ENCODE measurements at regions not wholly inside any gene's neighbourhood (a gene's known extent, or its start where the extent isn't known, plus 50 kb on each side); places are given as distances from the start of the nearest gene placed in this dataset.

GRCh38 chr17:36817483-36818048 lies 119.7 kb upstream of the LHX1 start:
- TF ChIP-seq EZH2phosphoT487 (IDR thresholded peaks at IDR 0.05; ENCODE audit: unreplicated experiment) (no peak), NANOG (IDR thresholded peaks at IDR 0.05; ENCODE audit: borderline replicate concordance) (no peak), CREB1 (CRISPR knock-in tag; IDR thresholded peaks at IDR 0.05; ENCODE audit: low read depth) (no peak), POLR2AphosphoS5 (IDR thresholded peaks at IDR 0.05; ENCODE audit: low read depth) (no peak)
- TF ChIP-seq, protein P1, sequence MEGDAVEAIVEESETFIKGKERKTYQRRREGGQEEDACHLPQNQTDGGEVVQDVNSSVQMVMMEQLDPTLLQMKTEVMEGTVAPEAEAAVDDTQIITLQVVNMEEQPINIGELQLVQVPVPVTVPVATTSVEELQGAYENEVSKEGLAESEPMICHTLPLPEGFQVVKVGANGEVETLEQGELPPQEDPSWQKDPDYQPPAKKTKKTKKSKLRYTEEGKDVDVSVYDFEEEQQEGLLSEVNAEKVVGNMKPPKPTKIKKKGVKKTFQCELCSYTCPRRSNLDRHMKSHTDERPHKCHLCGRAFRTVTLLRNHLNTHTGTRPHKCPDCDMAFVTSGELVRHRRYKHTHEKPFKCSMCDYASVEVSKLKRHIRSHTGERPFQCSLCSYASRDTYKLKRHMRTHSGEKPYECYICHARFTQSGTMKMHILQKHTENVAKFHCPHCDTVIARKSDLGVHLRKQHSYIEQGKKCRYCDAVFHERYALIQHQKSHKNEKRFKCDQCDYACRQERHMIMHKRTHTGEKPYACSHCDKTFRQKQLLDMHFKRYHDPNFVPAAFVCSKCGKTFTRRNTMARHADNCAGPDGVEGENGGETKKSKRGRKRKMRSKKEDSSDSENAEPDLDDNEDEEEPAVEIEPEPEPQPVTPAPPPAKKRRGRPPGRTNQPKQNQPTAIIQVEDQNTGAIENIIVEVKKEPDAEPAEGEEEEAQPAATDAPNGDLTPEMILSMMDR (conservative IDR thresholded peaks at IDR 0.05; ENCODE audit: low read depth in 2 of 2) = no peak
- TF ChIP-seq, protein P2, sequence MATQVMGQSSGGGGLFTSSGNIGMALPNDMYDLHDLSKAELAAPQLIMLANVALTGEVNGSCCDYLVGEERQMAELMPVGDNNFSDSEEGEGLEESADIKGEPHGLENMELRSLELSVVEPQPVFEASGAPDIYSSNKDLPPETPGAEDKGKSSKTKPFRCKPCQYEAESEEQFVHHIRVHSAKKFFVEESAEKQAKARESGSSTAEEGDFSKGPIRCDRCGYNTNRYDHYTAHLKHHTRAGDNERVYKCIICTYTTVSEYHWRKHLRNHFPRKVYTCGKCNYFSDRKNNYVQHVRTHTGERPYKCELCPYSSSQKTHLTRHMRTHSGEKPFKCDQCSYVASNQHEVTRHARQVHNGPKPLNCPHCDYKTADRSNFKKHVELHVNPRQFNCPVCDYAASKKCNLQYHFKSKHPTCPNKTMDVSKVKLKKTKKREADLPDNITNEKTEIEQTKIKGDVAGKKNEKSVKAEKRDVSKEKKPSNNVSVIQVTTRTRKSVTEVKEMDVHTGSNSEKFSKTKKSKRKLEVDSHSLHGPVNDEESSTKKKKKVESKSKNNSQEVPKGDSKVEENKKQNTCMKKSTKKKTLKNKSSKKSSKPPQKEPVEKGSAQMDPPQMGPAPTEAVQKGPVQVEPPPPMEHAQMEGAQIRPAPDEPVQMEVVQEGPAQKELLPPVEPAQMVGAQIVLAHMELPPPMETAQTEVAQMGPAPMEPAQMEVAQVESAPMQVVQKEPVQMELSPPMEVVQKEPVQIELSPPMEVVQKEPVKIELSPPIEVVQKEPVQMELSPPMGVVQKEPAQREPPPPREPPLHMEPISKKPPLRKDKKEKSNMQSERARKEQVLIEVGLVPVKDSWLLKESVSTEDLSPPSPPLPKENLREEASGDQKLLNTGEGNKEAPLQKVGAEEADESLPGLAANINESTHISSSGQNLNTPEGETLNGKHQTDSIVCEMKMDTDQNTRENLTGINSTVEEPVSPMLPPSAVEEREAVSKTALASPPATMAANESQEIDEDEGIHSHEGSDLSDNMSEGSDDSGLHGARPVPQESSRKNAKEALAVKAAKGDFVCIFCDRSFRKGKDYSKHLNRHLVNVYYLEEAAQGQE (IDR thresholded peaks at IDR 0.05; ENCODE audit: unreplicated experiment) = no peak

Measured in GM23338 (cell line).